ENCODE measurements at regions not wholly inside any gene's neighbourhood (a gene's known extent, or its start where the extent isn't known, plus 50 kb on each side); places are given as distances from the start of the nearest gene placed in this dataset.

- no peak for TF ChIP-seq POLR2A (IDR thresholded peaks at IDR 0.05)
- no peak for TF ChIP-seq CTCF (IDR thresholded peaks at IDR 0.05)
Measured at GRCh38 chr1:244952940-244953339, 88.6 kb upstream of the HNRNPU start.

Data from prostate gland (tissue), 2 donors.